GM19043 (cell line): ENCODE measurements at regions not wholly inside any gene's neighbourhood (a gene's known extent, or its start where the extent isn't known, plus 50 kb on each side); places are given as distances from the start of the nearest gene placed in this dataset.

Experiments
- ATAC-seq: cut with Tn5 transposase; IDR thresholded peaks from one replicate; pipeline ENCODE4 v1.9.1; 2021; ENCODE audit warnings: low read depth; ENCODE audit not compliant: unreplicated experiment

- ATAC-seq = no peak
Observed at GRCh38 chr10:44673245-44673983, 237.7 kb upstream of the TMEM72 start.

- ATAC-seq = no peak
Observed at GRCh38 chr10:44674536-44675386, 236.4 kb upstream of the TMEM72 start.

GRCh38 chr10:44675387-44675874 is 235.7 kb upstream of the TMEM72 start:
- no peak for ATAC-seq

GRCh38 chr10:44680764-44681163 is 230.4 kb upstream of the TMEM72 start:
- ATAC-seq = no peak

- ATAC-seq = no peak
Observed at GRCh38 chr10:44682507-44682906, 228.6 kb upstream of the TMEM72 start.

- no peak for ATAC-seq
Observed at GRCh38 chr10:44684661-44685060, 226.5 kb upstream of the TMEM72 start.

- ATAC-seq = no peak
Observed at GRCh38 chr10:44685220-44685619, 225.9 kb upstream of the TMEM72 start.

GRCh38 chr10:44685747-44686146 is 225.4 kb upstream of the TMEM72 start:
- ATAC-seq = no peak

- ATAC-seq = no peak
Observed at GRCh38 chr10:44689368-44689767, 221.8 kb upstream of the TMEM72 start.

- ATAC-seq = no peak
Observed at GRCh38 chr10:44696496-44696895, 214.6 kb upstream of the TMEM72 start.

GRCh38 chr10:44697116-44697515 is 214.0 kb upstream of the TMEM72 start:
- no peak for ATAC-seq

- no peak for ATAC-seq
Observed at GRCh38 chr10:44702531-44702930, 208.6 kb upstream of the TMEM72 start.

GRCh38 chr10:44703241-44704155 is 207.6 kb upstream of the TMEM72 start:
- no peak for ATAC-seq

- ATAC-seq = no peak
Observed at GRCh38 chr10:44704616-44705015, 206.5 kb upstream of the TMEM72 start.

GRCh38 chr10:44706745-44707144 is 204.4 kb upstream of the TMEM72 start:
- no peak for ATAC-seq

- ATAC-seq = no peak
Observed at GRCh38 chr10:44713307-44713706, 197.8 kb upstream of the TMEM72 start.

- ATAC-seq = no peak
Observed at GRCh38 chr10:44714451-44714850, 196.7 kb upstream of the TMEM72 start.

- no peak for ATAC-seq
Observed at GRCh38 chr10:44715136-44715535, 196.0 kb upstream of the TMEM72 start.

- ATAC-seq = no peak
Observed at GRCh38 chr10:44716470-44717015, 194.6 kb upstream of the TMEM72 start.

- no peak for ATAC-seq
Observed at GRCh38 chr10:44723082-44723481, 188.1 kb upstream of the TMEM72 start.
